Muscle layer of colon (tissue), 2 donors: ENCODE measurements at regions not wholly inside any gene's neighbourhood (a gene's known extent, or its start where the extent isn't known, plus 50 kb on each side); places are given as distances from the start of the nearest gene placed in this dataset.

Experiments used
- H3K27ac ChIP-seq: one replicate; pipeline ENCODE4 v1.7.0; 2013; ENCODE audit warnings: low read depth, mild to moderate bottlenecking, low read length, moderate library complexity
- H3K27me3 ChIP-seq, 2 donors: one replicate each; pipeline ENCODE4 v1.7.0; 2013; ENCODE audit warnings: low read length in 2 of 2, mild to moderate bottlenecking in 2 of 2; ENCODE audit not compliant: insufficient read depth in 2 of 2, control insufficient read depth in 1 of 2
- H3K36me3 ChIP-seq: one replicate; pipeline ENCODE4 v1.7.0; 2013; ENCODE audit warnings: mild to moderate bottlenecking, low read length; ENCODE audit not compliant: insufficient read depth
- H3K4me1 ChIP-seq: one replicate; pipeline ENCODE4 v1.7.0; 2013; ENCODE audit warnings: mild to moderate bottlenecking, low read length; ENCODE audit not compliant: insufficient read depth
- H3K4me3 ChIP-seq, 2 donors: one replicate each; pipeline ENCODE4 v1.7.0; 2013; ENCODE audit warnings: low read length in 2 of 2, low read depth in 1 of 2, mild to moderate bottlenecking in 1 of 2, moderate library complexity in 1 of 2
- H3K9ac ChIP-seq: one replicate; pipeline ENCODE4 v1.7.0; 2013; ENCODE audit warnings: low read length
- H3K9me3 ChIP-seq: one replicate; pipeline ENCODE4 v1.7.0; 2013; ENCODE audit warnings: mild to moderate bottlenecking, low read length
- donor health status: abdominal sarcoma.
- donor health status: Adenocarcinoma of cecum.

- H3K9ac ChIP-seq = no peak overlapping the region
- no peaks in the 10 kb centered on the region for H3K27me3 ChIP-seq
- H3K27ac ChIP-seq = no peak overlapping the region
- H3K36me3 ChIP-seq = no peaks in the 10 kb centered on the region
- no peak overlapping the region for H3K4me3 ChIP-seq
- H3K4me1 ChIP-seq = no peaks in the 10 kb centered on the region
- no peaks in the 10 kb centered on the region for H3K9me3 ChIP-seq
These were observed 1302.8 kb upstream of the SEL1L start for GRCh38 chr14:82836256-82836950.

GRCh38 chr14:82837611-82838140, 1304.0 kb upstream of the SEL1L start:
- Histone ChIP-seq H3K9ac (no peak overlapping the region), H3K4me3 (no peak overlapping the region), H3K9me3 (no peaks in the 10 kb centered on the region), H3K27ac (no peak overlapping the region), H3K27me3 (no peaks in the 10 kb centered on the region), H3K4me1 (no peaks in the 10 kb centered on the region), H3K36me3 (no peaks in the 10 kb centered on the region)

GRCh38 chr14:82850576-82850975, 1316.9 kb upstream of the SEL1L start:
- no peak overlapping the region for H3K9ac ChIP-seq
- no peak overlapping the region for H3K27ac ChIP-seq
- H3K4me3 ChIP-seq = no peak overlapping the region
- H3K27me3 ChIP-seq = no peaks in the 10 kb centered on the region
- H3K9me3 ChIP-seq = no peaks in the 10 kb centered on the region
- H3K36me3 ChIP-seq = no peaks in the 10 kb centered on the region
- H3K4me1 ChIP-seq = no peaks in the 10 kb centered on the region

GRCh38 chr14:82854131-82854530, 1320.5 kb upstream of the SEL1L start:
- H3K9me3 ChIP-seq = no peaks in the 10 kb centered on the region
- no peaks in the 10 kb centered on the region for H3K27me3 ChIP-seq
- H3K4me3 ChIP-seq = no peak overlapping the region
- peaks cover 3% of the 10 kb centered on the region for H3K4me1 ChIP-seq
- no peak overlapping the region for H3K9ac ChIP-seq
- H3K27ac ChIP-seq = no peak overlapping the region
- no peaks in the 10 kb centered on the region for H3K36me3 ChIP-seq

GRCh38 chr14:82854901-82855300, 1321.2 kb upstream of the SEL1L start:
- no peak overlapping the region for H3K27ac ChIP-seq
- peaks cover 3% of the 10 kb centered on the region for H3K4me1 ChIP-seq
- no peaks in the 10 kb centered on the region for H3K27me3 ChIP-seq
- H3K9ac ChIP-seq = no peak overlapping the region
- no peaks in the 10 kb centered on the region for H3K9me3 ChIP-seq
- H3K36me3 ChIP-seq = no peaks in the 10 kb centered on the region
- H3K4me3 ChIP-seq = no peak overlapping the region

GRCh38 chr14:82855912-82856391, 1322.3 kb upstream of the SEL1L start:
- Histone ChIP-seq H3K4me1 (peaks cover 3% of the 10 kb centered on the region), H3K36me3 (no peaks in the 10 kb centered on the region), H3K4me3 (no peak overlapping the region), H3K9ac (no peak overlapping the region), H3K27me3 (no peaks in the 10 kb centered on the region), H3K9me3 (no peaks in the 10 kb centered on the region), H3K27ac (no peak overlapping the region)

- no peaks in the 10 kb centered on the region for H3K27me3 ChIP-seq
- no peak overlapping the region for H3K4me3 ChIP-seq
- H3K9me3 ChIP-seq = no peaks in the 10 kb centered on the region
- H3K4me1 ChIP-seq = no peaks in the 10 kb centered on the region
- no peak overlapping the region for H3K9ac ChIP-seq
- no peak overlapping the region for H3K27ac ChIP-seq
- no peaks in the 10 kb centered on the region for H3K36me3 ChIP-seq
These were observed 1327.7 kb upstream of the SEL1L start for GRCh38 chr14:82861313-82861712.

GRCh38 chr14:82872494-82872893, 1338.8 kb upstream of the SEL1L start:
- H3K4me3 ChIP-seq = no peak overlapping the region
- no peaks in the 10 kb centered on the region for H3K36me3 ChIP-seq
- H3K27me3 ChIP-seq = no peaks in the 10 kb centered on the region
- H3K4me1 ChIP-seq = no peaks in the 10 kb centered on the region
- H3K9me3 ChIP-seq = no peaks in the 10 kb centered on the region
- H3K27ac ChIP-seq = no peak overlapping the region
- H3K9ac ChIP-seq = no peak overlapping the region

GRCh38 chr14:82878951-82879350, 1345.3 kb upstream of the SEL1L start:
- H3K9me3 ChIP-seq = no peaks in the 10 kb centered on the region
- H3K27me3 ChIP-seq = no peaks in the 10 kb centered on the region
- H3K9ac ChIP-seq = no peak overlapping the region
- H3K36me3 ChIP-seq = no peaks in the 10 kb centered on the region
- H3K27ac ChIP-seq = no peak overlapping the region
- H3K4me1 ChIP-seq = no peaks in the 10 kb centered on the region
- H3K4me3 ChIP-seq = no peak overlapping the region

GRCh38 chr14:82879949-82880535, 1346.4 kb upstream of the SEL1L start:
- Histone ChIP-seq H3K9ac (no peak overlapping the region), H3K27ac (no peak overlapping the region), H3K4me1 (no peaks in the 10 kb centered on the region), H3K9me3 (no peaks in the 10 kb centered on the region), H3K4me3 (no peak overlapping the region), H3K27me3 (no peaks in the 10 kb centered on the region), H3K36me3 (no peaks in the 10 kb centered on the region)

GRCh38 chr14:82886670-82887069, 1353.0 kb upstream of the SEL1L start:
- Histone ChIP-seq H3K27me3 (no peaks in the 10 kb centered on the region), H3K4me3 (no peak overlapping the region), H3K4me1 (no peaks in the 10 kb centered on the region), H3K9ac (no peak overlapping the region), H3K36me3 (no peaks in the 10 kb centered on the region), H3K27ac (no peak overlapping the region), H3K9me3 (no peaks in the 10 kb centered on the region)

- Histone ChIP-seq H3K27me3 (no peaks in the 10 kb centered on the region), H3K4me1 (no peaks in the 10 kb centered on the region), H3K36me3 (no peaks in the 10 kb centered on the region), H3K4me3 (no peak overlapping the region), H3K9ac (no peak overlapping the region), H3K27ac (no peak overlapping the region), H3K9me3 (no peaks in the 10 kb centered on the region)
These were observed 1356.0 kb upstream of the SEL1L start for GRCh38 chr14:82889701-82890100.
